DOHH2 (cell line): ENCODE measurements at regions not wholly inside any gene's neighbourhood (a gene's known extent, or its start where the extent isn't known, plus 50 kb on each side); places are given as distances from the start of the nearest gene placed in this dataset.

ENCODE experiments used
- H3F3A ChIP-seq: fragments of 200-600 bp; sonication (generic), shearing (Covaris generic); 2 replicates; pipeline ENCODE4 v1.6.0; 2016; ENCODE audit warnings: antibody characterized with exemption, mild to moderate bottlenecking; ENCODE audit not compliant: control insufficient read depth, insufficient read depth
- H3K27ac ChIP-seq: fragments of 200-600 bp; sonication (generic); 2 replicates; pipeline ENCODE4 v1.5.1; 2014; ENCODE audit warnings: low read depth, mild to moderate bottlenecking, low read length, moderate library complexity
- H3K27me3 ChIP-seq: fragments of 200-600 bp; sonication (generic); 2 replicates; pipeline ENCODE4 v1.6.1; 2014; ENCODE audit warnings: mild to moderate bottlenecking, low read length, mixed read lengths; ENCODE audit not compliant: control insufficient read depth
- H3K36me3 ChIP-seq: fragments of 200-600 bp; sonication (generic); 2 replicates; pipeline ENCODE4 v1.6.1; 2014; ENCODE audit warnings: mild to moderate bottlenecking, low read length, moderate library complexity, mixed read lengths; ENCODE audit not compliant: control insufficient read depth
- H3K4me1 ChIP-seq: fragments of 200-600 bp; sonication (generic); 2 replicates; pipeline ENCODE4 v1.6.1; 2014; ENCODE audit warnings: mild to moderate bottlenecking, low read length, mixed read lengths; ENCODE audit not compliant: control insufficient read depth
- H3K4me2 ChIP-seq: fragments of 200-600 bp; sonication (generic); 2 replicates; pipeline ENCODE4 v1.6.0; 2014; ENCODE audit warnings: mild to moderate bottlenecking, low read length, moderate library complexity
- H3K4me3 ChIP-seq: fragments of 200-600 bp; sonication (generic); 2 replicates; pipeline ENCODE4 v1.5.1; 2014; ENCODE audit warnings: mild to moderate bottlenecking, low read length, mixed read lengths
- H3K79me2 ChIP-seq: fragments of 200-600 bp; sonication (generic); 2 replicates; pipeline ENCODE4 v1.6.1; 2014; ENCODE audit warnings: mild to moderate bottlenecking, low read length, mixed read lengths; ENCODE audit not compliant: control insufficient read depth
- H3K9me2 ChIP-seq: fragments of 200-600 bp; sonication (generic); replicated peaks from 2 replicates; pipeline ENCODE4 v1.6.1; 2014; ENCODE audit warnings: mild to moderate bottlenecking, low read length, mixed read lengths; ENCODE audit not compliant: control insufficient read depth
- H3K9me3 ChIP-seq: fragments of 200-600 bp; sonication (generic); 2 replicates; pipeline ENCODE4 v1.6.1; 2014; ENCODE audit warnings: antibody characterized with exemption, low read length, mixed read lengths; ENCODE audit not compliant: control insufficient read depth, insufficient read depth
- H4K20me1 ChIP-seq: fragments of 200-600 bp; sonication (generic); 2 replicates; pipeline ENCODE4 v1.6.0; 2014; ENCODE audit warnings: low read depth, mild to moderate bottlenecking, antibody characterized with exemption, low read length, moderate library complexity; ENCODE audit not compliant: control insufficient read depth, insufficient read depth
- CTCF ChIP-seq: fragments of 200-600 bp; sonication (generic); IDR thresholded peaks from one replicate; pipeline ENCODE4 v1.5.1; 2014; ENCODE audit warnings: antibody characterized with exemption, mild to moderate bottlenecking, low read depth, low read length; ENCODE audit not compliant: poor library complexity, severe bottlenecking
- EZH2phosphoT487 ChIP-seq: fragments of 200-600 bp; sonication (generic); IDR thresholded peaks from 2 replicates; pipeline ENCODE4 v1.6.1; 2017; ENCODE audit warnings: borderline replicate concordance, mild to moderate bottlenecking, antibody characterized with exemption, low read length, moderate library complexity, mixed read lengths

GRCh38 chr5:96072791-96073165, 111.1 kb upstream of the ELL2 start:
- Histone ChIP-seq H3K79me2 (no peaks in the 10 kb centered on the region), H4K20me1 (no peaks in the 10 kb centered on the region), H3K9me2 (no peaks in the 10 kb centered on the region; the same call in 1 of the 2 replicates), H3K4me1 (no peaks in the 10 kb centered on the region), H3K4me2 (no peak overlapping the region), H3K9me3 (no peaks in the 10 kb centered on the region), H3K4me3 (no peak overlapping the region), H3F3A (no peaks in the 10 kb centered on the region), H3K36me3 (no peaks in the 10 kb centered on the region), H3K27ac (no peak overlapping the region), H3K27me3 (no peaks in the 10 kb centered on the region)
- TF ChIP-seq CTCF (no peak), EZH2phosphoT487 (no peak)

GRCh38 chr5:96072138-96072790, 110.6 kb upstream of the ELL2 start:
- no peak overlapping the region for H3K27ac ChIP-seq
- H3K4me3 ChIP-seq, result no peak overlapping the region
- no peaks in the 10 kb centered on the region; the same call in 1 of the 2 replicates for H3K9me2 ChIP-seq
- no peaks in the 10 kb centered on the region for H3F3A ChIP-seq
- H3K79me2 ChIP-seq, result no peaks in the 10 kb centered on the region
- no peak overlapping the region for H3K4me2 ChIP-seq
- H4K20me1 ChIP-seq, result no peaks in the 10 kb centered on the region
- H3K9me3 ChIP-seq, result no peaks in the 10 kb centered on the region
- no peak for TF ChIP-seq EZH2phosphoT487
- no peaks in the 10 kb centered on the region for H3K4me1 ChIP-seq
- H3K36me3 ChIP-seq, result no peaks in the 10 kb centered on the region
- H3K27me3 ChIP-seq, result no peaks in the 10 kb centered on the region

DNA sequence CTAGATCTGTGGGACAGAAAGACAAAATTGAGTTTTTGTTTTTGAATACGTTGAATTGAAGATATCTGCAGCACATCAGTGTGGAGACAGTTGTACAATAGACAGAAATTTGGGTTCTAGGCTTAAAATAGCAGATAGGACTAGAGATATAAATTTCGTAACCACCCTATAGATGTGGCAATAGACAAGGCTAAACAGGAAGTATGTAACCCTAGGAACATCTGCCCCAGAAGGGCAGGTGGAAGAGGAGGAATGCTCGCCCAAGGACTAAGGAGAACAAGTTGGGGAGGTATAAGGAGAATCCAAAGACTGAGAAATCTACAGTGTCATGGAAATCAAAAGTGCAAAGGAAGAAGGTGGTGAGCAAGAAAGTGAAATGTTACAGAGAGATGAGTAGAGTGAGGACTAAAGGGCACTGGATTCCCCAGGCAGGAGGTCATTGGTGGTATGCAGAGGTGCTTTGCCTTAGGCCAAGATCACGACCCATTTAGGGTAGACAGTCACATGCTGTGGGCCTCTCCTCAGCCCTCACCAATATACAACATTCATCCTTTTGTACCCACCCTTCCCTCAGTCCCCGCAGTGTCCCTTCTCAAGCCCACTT, 109.1 kb upstream of the ELL2 start:
- no peaks in the 10 kb centered on the region for H3F3A ChIP-seq
- no peaks in the 10 kb centered on the region for H3K4me1 ChIP-seq
- H3K4me3 ChIP-seq, result no peak overlapping the region
- no peaks in the 10 kb centered on the region for H3K9me3 ChIP-seq
- H4K20me1 ChIP-seq, result no peaks in the 10 kb centered on the region
- H3K27me3 ChIP-seq, result 0 out of 2 replicates have a peak, but pooled peaks cover 1% of the 10 kb centered on the region
- no peak overlapping the region for H3K27ac ChIP-seq
- H3K79me2 ChIP-seq, result no peaks in the 10 kb centered on the region
- no peak for TF ChIP-seq CTCF
- no peak for TF ChIP-seq EZH2phosphoT487
- H3K36me3 ChIP-seq, result no peaks in the 10 kb centered on the region
- no peak overlapping the region for H3K4me2 ChIP-seq
- no peaks in the 10 kb centered on the region; the same call in 1 of the 2 replicates for H3K9me2 ChIP-seq
